ENCODE measurements at regions not wholly inside any gene's neighbourhood (a gene's known extent, or its start where the extent isn't known, plus 50 kb on each side); places are given as distances from the start of the nearest gene placed in this dataset.
"Not testable (repeated sequence)": the region's sequence is repeated elsewhere in the genome, so short reads cannot be mapped to it uniquely, and the experiment has no call there.

DNA sequence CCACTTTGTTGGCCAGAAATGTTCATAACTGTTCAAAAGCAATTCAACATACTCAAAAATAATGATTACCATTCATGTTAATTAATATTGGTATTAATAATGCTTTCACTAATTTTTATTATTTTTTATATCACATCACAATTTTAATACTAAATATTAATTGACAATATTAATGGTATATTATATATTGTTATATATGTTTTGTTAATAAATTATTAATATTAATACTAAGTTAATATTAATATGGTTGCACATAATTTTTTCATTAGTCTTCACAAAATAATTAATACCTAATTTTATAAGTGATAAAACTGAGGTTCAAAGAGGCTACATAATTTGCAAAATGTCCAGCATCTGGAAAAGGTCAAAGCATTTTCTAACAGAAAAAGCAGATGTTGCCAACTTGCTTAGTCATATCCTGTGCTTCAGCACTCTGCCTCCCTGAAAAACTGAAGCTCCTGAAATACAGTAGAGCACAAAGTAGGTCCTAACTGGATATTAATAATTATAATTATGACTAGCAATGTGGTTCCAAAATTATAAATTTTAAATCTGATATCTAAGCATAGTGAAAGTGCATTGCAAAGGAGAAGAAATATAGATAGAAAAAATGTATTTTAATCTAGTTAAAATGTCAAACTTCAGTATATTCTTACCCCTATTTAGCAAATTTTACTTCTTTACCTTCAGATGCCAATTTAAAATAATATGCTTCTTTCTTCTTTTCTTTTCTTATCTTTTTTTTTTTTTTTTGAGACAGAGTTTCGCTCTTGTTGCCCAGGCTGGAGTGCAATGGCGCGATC, 123.2 kb upstream of the TNFSF4 start:
- intact Hi-C loops (cut with DNase I) = no loop called here
- Histone ChIP-seq H3K9me3 (no peaks in the 10 kb centered on the region), H3K27me3 (no peaks in the 10 kb centered on the region), H3K4me1 (peaks cover 0 to 3% of the 10 kb centered on the region in 2 donors), H3K4me3 (no peak overlapping the region), H3K36me3 (no peaks in the 10 kb centered on the region), H3K27ac (no peak overlapping the region)
- DNase-seq (ENCODE audit: low spot score in 2 of 2) = no peak
- TF ChIP-seq, protein P1, sequence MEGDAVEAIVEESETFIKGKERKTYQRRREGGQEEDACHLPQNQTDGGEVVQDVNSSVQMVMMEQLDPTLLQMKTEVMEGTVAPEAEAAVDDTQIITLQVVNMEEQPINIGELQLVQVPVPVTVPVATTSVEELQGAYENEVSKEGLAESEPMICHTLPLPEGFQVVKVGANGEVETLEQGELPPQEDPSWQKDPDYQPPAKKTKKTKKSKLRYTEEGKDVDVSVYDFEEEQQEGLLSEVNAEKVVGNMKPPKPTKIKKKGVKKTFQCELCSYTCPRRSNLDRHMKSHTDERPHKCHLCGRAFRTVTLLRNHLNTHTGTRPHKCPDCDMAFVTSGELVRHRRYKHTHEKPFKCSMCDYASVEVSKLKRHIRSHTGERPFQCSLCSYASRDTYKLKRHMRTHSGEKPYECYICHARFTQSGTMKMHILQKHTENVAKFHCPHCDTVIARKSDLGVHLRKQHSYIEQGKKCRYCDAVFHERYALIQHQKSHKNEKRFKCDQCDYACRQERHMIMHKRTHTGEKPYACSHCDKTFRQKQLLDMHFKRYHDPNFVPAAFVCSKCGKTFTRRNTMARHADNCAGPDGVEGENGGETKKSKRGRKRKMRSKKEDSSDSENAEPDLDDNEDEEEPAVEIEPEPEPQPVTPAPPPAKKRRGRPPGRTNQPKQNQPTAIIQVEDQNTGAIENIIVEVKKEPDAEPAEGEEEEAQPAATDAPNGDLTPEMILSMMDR (IDR thresholded peaks at IDR 0.05) = no peak

DNA sequence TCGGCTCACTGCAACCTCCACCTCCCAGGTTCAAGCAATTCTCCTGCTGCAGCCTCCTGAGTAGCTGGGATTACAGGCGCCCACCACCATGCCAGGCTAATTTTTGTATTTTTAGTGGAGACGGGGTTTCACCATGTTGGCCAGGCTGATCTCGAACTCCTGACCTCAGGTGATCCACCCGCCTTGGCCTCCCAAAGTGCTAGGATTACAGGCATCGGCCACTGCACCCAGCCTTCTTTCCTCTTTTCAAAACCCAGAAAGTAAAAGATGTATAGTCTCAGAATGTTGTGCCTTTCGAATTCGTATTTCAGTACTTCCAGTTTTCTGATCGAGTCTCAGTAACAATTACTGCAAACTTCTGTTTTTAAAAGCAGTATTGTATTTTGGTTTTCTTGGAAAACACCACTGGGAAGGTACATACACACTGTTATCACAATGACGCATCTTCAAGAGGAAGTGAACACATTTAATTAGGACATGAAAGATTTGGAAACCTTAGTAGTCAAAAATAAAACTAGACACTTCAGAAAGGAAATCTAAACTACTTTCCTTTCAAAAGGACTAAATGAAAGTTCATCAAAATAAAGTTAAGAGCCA, 123.9 kb upstream of the TNFSF4 start:
- H3K4me1 ChIP-seq; intact Hi-C loops (cut with DNase I); DNase-seq (ENCODE audit: low spot score in 2 of 2); H3K4me3 ChIP-seq; H3K27ac ChIP-seq; H3K36me3 ChIP-seq; H3K27me3 ChIP-seq; H3K9me3 ChIP-seq: not testable (repeated sequence)

- H3K4me3 ChIP-seq = no peak overlapping the region
- H3K9me3 ChIP-seq = no peaks in the 10 kb centered on the region
- intact Hi-C loops (cut with DNase I) = no loop called here
- H3K36me3 ChIP-seq = no peaks in the 10 kb centered on the region
- H3K27ac ChIP-seq = peak overlapping the region in 1 of 2 donors; percentile 41
- peaks cover 0 to 3% of the 10 kb centered on the region in 2 donors for H3K4me1 ChIP-seq
- TF ChIP-seq, protein P1 (IDR thresholded peaks at IDR 0.05) = no peak
- H3K27me3 ChIP-seq = no peaks in the 10 kb centered on the region
- no peak for DNase-seq (ENCODE audit: low spot score in 2 of 2)
These were observed 124.9 kb upstream of the TNFSF4 start for GRCh38 chr1:173332026-173332425.

- Histone ChIP-seq H3K9me3 (no peaks in the 10 kb centered on the region), H3K27ac (no peak overlapping the region), H3K4me3 (no peak overlapping the region), H3K4me1 (peaks cover 0 to 3% of the 10 kb centered on the region in 2 donors), H3K36me3 (no peaks in the 10 kb centered on the region), H3K27me3 (no peaks in the 10 kb centered on the region)
- TF ChIP-seq, protein P1 (IDR thresholded peaks at IDR 0.05) = no peak
- intact Hi-C loops (cut with DNase I) = no loop called here
- DNase-seq (ENCODE audit: low spot score in 2 of 2) = no peak
These were observed 126.5 kb upstream of the TNFSF4 start for GRCh38 chr1:173333581-173333980.

- no peak for DNase-seq (ENCODE audit: low spot score in 2 of 2)
- Histone ChIP-seq H3K4me3 (no peak overlapping the region), H3K9me3 (no peaks in the 10 kb centered on the region), H3K27ac (no peak overlapping the region), H3K36me3 (no peaks in the 10 kb centered on the region), H3K4me1 (no peaks in the 10 kb centered on the region), H3K27me3 (no peaks in the 10 kb centered on the region)
- intact Hi-C loops (cut with DNase I) = no loop called here
- TF ChIP-seq, protein P1 (IDR thresholded peaks at IDR 0.05) = no peak
These were observed 130.0 kb upstream of the TNFSF4 start for GRCh38 chr1:173337126-173337525.

- Histone ChIP-seq H3K4me3 (no peak overlapping the region), H3K27me3 (no peaks in the 10 kb centered on the region), H3K27ac (no peak overlapping the region), H3K36me3 (no peaks in the 10 kb centered on the region), H3K4me1 (no peaks in the 10 kb centered on the region), H3K9me3 (no peaks in the 10 kb centered on the region)
- DNase-seq (ENCODE audit: low spot score in 2 of 2) = no peak
- intact Hi-C loops (cut with DNase I) = no loop called here
- TF ChIP-seq, protein P1 (IDR thresholded peaks at IDR 0.05) = no peak
These were observed 134.2 kb upstream of the TNFSF4 start for GRCh38 chr1:173341307-173341706.
